ENCODE measurements at regions not wholly inside any gene's neighbourhood (a gene's known extent, or its start where the extent isn't known, plus 50 kb on each side); places are given as distances from the start of the nearest gene placed in this dataset.
A peak's percentile ranks its signal among the peaks of the same experiment; 100 is the strongest.

DNA sequence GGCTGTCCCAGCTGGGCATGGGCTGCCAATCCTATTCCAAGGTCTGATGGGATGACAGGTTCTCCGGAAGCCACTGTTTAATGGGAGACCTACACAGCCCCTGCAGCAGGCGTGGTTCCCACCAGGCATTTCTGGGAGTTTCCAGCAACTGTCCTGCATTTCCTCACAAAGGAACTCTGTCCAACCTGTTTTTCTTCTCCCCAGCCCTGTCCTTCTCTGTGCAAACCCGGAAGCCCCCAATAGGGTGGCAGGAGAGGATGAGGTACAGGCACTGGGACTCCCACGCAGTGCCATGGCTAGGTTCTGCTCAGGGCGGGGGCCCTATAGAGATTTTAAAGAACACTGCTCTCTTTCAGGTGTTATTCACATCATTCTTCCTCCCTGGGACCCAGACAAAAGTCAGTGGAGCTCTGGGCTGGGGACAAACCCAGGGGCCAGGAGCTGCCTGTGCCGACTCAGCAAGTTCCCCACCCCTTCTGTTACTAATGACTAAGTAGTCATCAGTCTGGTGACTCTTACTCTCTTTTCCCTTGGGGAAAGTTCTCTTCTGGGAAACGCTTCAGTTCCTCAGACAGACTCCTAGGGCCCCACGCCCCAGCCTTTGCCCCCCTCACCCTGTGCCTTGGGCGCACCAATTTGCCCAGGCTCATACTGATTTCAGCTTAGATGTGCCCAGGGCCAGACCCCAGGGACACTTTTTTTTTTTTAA, 97.7 kb downstream of the CD47 start:
- H3K4me3 Mint-ChIP-seq, result no peak overlapping the region
- H3K27ac Mint-ChIP-seq, result no peak overlapping the region
- peaks cover 0 to 3% (median 2%) of the 10 kb centered on the region in 3 donors for H3K27me3 Mint-ChIP-seq (ENCODE audit: low read depth in 3 of 3)
- DNase-seq, result no peak
- H3K4me1 Mint-ChIP-seq, result peaks cover 0 to 10% of the 10 kb centered on the region in 2 donors
- no peaks in the 10 kb centered on the region for H3K9me3 Mint-ChIP-seq
- peaks cover 0 to 5% (median 0%) of the 10 kb centered on the region in 3 donors for H3K36me3 Mint-ChIP-seq

DNA sequence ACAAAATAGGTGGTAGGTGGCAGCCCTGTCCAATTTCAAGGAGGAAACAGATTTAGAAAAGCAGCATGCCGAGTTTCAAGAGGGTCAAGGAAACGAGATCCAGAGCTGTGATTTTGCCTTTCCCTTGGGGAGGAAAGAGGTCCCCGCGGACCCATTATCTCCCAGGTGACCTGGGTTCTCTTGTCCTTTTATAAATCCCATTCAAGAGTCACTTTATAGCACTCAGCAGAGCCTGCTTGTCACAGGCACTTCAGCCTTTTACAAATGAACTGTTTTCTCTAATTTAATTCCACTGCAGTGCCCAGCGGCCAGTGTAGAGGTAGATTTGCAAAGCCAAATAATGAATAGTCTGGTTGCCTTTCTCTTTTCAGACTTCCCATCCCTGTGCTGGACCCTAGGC, 99.9 kb downstream of the CD47 start:
- H3K4me3 Mint-ChIP-seq, result no peak overlapping the region
- H3K27me3 Mint-ChIP-seq (ENCODE audit: low read depth in 3 of 3), result peaks cover 0 to 3% (median 2%) of the 10 kb centered on the region in 3 donors
- H3K9me3 Mint-ChIP-seq, result no peaks in the 10 kb centered on the region
- H3K27ac Mint-ChIP-seq, result no peak overlapping the region
- peaks cover 0 to 9% (median 0%) of the 10 kb centered on the region in 3 donors for H3K36me3 Mint-ChIP-seq
- no peak for DNase-seq
- peaks cover 12 to 18% of the 10 kb centered on the region in 2 donors for H3K4me1 Mint-ChIP-seq

DNA sequence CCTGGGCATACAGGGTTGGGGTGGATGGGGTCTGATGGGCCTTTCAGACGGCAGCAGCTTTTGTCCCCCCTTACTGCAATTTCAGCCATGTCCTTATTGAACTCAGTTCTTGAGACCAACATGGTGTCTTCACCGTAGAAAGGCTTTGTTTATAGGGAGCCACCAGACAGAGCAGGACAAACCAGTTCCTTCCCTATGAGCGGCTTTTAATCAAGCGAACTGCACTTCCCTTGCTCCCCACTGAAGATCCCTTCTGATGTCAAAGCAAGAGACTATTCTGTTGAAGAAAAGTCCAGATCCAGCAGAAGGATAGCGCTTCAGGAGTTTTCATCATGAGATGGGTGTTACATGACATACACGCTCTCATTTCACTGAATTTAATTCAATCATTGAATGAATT, 100.4 kb downstream of the CD47 start:
- Mint-ChIP-seq H3K27ac (peak overlapping the region in 1 of 6 donors; percentile 17), H3K4me1 (peaks cover 17 to 22% of the 10 kb centered on the region in 2 donors), H3K27me3 (ENCODE audit: low read depth in 3 of 3) (peaks cover 0 to 2% (median 0%) of the 10 kb centered on the region in 3 donors), H3K36me3 (peaks cover 0 to 9% (median 0%) of the 10 kb centered on the region in 3 donors), H3K9me3 (no peaks in the 10 kb centered on the region), H3K4me3 (no peak overlapping the region)
- DNase-seq, result no peak

DNA sequence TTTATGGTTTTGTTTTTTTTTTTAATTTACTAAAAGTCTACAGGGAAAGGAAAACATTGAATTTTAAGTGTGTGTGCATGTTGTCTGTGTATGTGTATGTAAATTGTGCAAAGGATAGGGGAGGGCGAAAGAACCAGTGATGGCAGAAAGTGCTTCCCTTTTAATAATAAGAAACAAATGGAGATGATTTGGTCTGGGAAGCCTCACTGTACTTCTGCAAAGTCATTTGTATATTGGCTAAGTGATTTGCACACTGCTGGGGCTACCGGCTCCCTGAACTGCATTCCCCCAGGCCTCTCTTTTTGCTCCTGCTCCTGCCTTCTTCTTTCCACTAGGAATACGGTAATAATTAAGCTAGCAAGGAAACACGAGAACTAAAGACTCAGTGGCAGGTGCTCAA, 101.2 kb downstream of the CD47 start:
- peaks cover 0 to 9% (median 0%) of the 10 kb centered on the region in 3 donors for H3K36me3 Mint-ChIP-seq
- no peak overlapping the region for H3K27ac Mint-ChIP-seq
- peaks cover 0 to 2% (median 0%) of the 10 kb centered on the region in 3 donors for H3K27me3 Mint-ChIP-seq (ENCODE audit: low read depth in 3 of 3)
- no peak for DNase-seq
- no peaks in the 10 kb centered on the region for H3K9me3 Mint-ChIP-seq
- peaks cover 23 to 25% of the 10 kb centered on the region in 2 donors for H3K4me1 Mint-ChIP-seq
- no peak overlapping the region for H3K4me3 Mint-ChIP-seq

DNA sequence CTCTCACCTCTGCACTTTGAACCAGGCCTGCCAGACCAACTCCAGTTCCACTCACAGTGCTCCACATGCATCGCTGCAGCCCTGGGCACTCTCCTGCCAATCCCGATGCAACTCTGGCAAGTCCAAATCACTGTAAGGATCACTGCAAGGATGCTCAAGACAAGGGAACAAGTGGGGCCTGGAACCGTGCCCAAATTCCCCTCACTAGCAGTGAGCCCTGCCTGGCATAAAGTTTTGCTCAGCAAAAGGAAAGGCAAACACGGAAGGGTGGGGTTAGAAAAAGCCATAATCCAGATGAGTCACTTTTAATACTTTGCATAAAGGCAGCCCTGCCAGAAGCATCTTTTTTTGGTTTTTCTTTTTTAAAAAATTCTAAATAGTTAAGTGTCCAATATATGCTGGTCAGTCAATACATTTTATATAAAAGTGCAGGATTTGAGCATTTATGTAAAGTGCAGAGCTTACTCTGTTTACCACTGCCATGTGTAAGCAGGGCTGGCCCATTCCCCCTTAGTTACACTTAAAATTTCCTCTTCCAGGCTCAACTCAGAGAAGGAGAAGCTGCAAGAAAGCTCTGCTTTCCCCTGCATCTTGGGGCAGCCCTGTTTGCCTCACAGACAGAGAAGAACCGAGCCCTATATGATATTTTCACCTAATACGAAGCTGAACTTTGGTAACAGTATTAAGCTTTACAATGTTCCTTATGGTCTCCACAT, 102.2 kb downstream of the CD47 start:
- H3K27ac Mint-ChIP-seq, result peak overlapping the region in 5 of 6 donors; percentile 34 to 89 (median 71)
- peaks cover 23 to 25% of the 10 kb centered on the region in 2 donors for H3K4me1 Mint-ChIP-seq
- no peaks in the 10 kb centered on the region for H3K27me3 Mint-ChIP-seq (ENCODE audit: low read depth in 3 of 3)
- H3K9me3 Mint-ChIP-seq, result no peaks in the 10 kb centered on the region
- peak in 1 of 3 donors; percentile 10 for DNase-seq
- H3K4me3 Mint-ChIP-seq, result peak overlapping the region; percentile 28 to 87 (median 57)
- peaks cover 0 to 4% (median 0%) of the 10 kb centered on the region in 3 donors for H3K36me3 Mint-ChIP-seq

DNA sequence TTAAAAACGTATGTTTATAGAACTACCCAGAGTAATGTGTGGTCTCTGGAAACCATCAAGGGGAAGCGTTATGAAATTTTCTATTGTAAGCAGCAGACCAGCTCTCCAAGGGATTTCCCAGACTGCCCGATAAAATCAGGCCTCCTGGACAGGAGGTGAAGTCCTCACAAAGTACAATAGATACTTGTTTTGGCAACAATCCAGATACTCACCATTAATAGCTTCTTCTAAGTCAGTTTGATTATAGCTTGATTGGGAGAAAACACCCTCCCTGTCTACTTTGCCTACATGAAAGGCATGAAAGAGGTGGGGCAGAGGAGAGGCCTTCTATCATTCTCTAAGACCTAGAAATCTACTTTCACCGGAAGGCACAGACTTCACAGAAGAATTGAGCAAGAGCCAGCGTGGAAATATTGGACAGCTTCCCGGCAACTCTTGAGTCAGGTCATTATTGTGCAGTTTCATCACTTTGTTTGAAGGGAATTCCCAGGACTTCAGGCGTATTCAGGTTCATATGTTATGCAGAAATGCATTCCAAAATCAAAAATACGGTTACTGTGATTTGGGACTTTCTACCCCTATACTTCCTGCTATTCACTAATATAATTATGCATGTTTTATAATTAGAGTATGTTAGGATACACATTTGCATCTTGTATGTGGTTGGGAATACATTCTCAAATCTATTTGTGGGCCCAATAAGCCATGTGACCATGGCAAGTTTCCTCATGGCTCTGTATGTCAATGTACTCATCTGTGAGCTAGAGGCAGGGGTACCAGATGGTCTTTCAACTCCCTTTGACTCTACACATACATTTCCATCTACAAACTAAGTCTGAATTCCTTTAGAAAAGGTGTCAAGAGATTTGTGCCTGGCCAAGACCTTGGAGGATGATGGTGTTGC, 103.5 kb downstream of the CD47 start:
- H3K36me3 Mint-ChIP-seq, result peaks cover 0 to 4% (median 0%) of the 10 kb centered on the region in 3 donors
- H3K27ac Mint-ChIP-seq, result peak overlapping the region in 3 of 6 donors; percentile 54 to 87 (median 68)
- DNase-seq, result no peak
- no peaks in the 10 kb centered on the region for H3K27me3 Mint-ChIP-seq (ENCODE audit: low read depth in 3 of 3)
- H3K4me3 Mint-ChIP-seq, result peak overlapping the region in 2 of 5 donors; percentile 47 to 53
- H3K4me1 Mint-ChIP-seq, result peaks cover 23 to 25% of the 10 kb centered on the region in 2 donors
- no peaks in the 10 kb centered on the region for H3K9me3 Mint-ChIP-seq

DNA sequence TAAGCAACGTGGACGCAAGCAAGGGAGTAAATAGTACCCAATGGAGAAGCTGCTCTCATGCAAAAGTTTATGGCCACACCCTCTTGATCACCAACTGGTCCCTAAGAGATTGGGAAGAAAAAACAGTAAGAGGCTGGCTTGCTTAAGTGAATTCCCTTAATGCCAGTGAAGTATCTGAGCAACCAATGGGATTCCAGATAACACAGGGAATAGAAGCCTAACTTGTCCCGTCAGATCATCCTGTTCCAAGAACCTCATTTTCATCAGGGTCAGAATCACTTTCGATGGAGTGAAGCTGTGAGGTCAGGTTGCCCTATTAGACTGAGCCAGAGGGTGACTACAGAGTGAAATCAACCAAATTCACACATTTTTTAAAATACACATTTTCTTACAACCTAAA, 104.3 kb downstream of the CD47 start:
- Mint-ChIP-seq H3K36me3 (peaks cover 0 to 4% (median 0%) of the 10 kb centered on the region in 3 donors), H3K4me1 (peaks cover 23 to 25% of the 10 kb centered on the region in 2 donors), H3K27ac (peak overlapping the region in 3 of 6 donors; percentile 28 to 61 (median 54)), H3K4me3 (peak overlapping the region in 2 of 5 donors; percentile 47 to 53), H3K27me3 (ENCODE audit: low read depth in 3 of 3) (peaks cover 0 to 2% (median 2%) of the 10 kb centered on the region in 3 donors), H3K9me3 (no peaks in the 10 kb centered on the region)
- no peak for DNase-seq

DNA sequence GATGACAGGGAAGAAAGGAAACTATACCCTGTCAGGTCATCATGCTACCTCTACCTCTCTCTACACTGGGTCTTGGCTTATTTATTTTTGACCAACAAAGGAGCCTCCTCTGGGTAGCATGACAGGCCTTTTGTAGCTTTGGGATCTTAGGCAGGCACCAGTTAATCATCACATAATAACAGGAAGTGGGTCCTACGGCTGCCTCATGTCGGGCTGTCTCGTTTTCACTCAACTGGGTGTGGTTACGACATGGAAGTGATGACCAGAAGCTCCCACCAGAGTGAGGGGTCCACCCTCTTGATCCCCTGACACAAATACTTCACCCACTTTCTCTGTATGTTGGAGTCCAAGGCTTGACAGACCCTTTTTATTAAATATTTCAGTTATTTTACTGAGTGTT, 105.3 kb downstream of the CD47 start:
- peaks cover 0 to 2% (median 2%) of the 10 kb centered on the region in 3 donors for H3K27me3 Mint-ChIP-seq (ENCODE audit: low read depth in 3 of 3)
- peak overlapping the region in 5 of 6 donors; percentile 11 to 84 (median 69) for H3K27ac Mint-ChIP-seq
- no peaks in the 10 kb centered on the region for H3K9me3 Mint-ChIP-seq
- H3K36me3 Mint-ChIP-seq, result peaks cover 0 to 4% (median 0%) of the 10 kb centered on the region in 3 donors
- H3K4me1 Mint-ChIP-seq, result peaks cover 23 to 25% of the 10 kb centered on the region in 2 donors
- DNase-seq, result peak; percentile 12 to 25 (median 15)
- peak overlapping the region; percentile 22 to 78 (median 62) for H3K4me3 Mint-ChIP-seq

DNA sequence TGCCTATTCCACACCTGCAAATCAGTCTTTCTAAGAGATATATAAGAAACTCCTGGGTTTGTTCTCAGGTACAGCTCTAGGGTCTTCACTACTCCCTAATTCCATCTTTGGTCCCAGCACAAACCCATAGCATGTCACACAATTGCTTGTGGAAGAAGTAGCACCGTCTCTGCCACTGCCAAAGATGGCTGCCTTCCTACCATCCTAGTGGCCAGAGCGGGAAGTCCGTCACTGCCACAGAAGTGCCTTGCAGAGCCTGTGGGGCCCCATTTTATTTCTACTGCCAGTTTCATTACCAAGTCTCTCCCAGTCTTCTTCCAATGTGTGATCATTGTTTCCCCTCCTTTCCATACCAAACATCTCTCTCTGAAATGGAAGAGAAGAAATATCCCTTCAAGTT, 107.6 kb downstream of the CD47 start:
- no peaks in the 10 kb centered on the region for H3K9me3 Mint-ChIP-seq
- peaks cover 0 to 4% (median 0%) of the 10 kb centered on the region in 3 donors for H3K36me3 Mint-ChIP-seq
- H3K27ac Mint-ChIP-seq, result peak overlapping the region in 1 of 6 donors; percentile 18
- peaks cover 0 to 2% (median 2%) of the 10 kb centered on the region in 3 donors for H3K27me3 Mint-ChIP-seq (ENCODE audit: low read depth in 3 of 3)
- H3K4me1 Mint-ChIP-seq, result peaks cover 24 to 31% of the 10 kb centered on the region in 2 donors
- no peak for DNase-seq
- H3K4me3 Mint-ChIP-seq, result no peak overlapping the region

DNA sequence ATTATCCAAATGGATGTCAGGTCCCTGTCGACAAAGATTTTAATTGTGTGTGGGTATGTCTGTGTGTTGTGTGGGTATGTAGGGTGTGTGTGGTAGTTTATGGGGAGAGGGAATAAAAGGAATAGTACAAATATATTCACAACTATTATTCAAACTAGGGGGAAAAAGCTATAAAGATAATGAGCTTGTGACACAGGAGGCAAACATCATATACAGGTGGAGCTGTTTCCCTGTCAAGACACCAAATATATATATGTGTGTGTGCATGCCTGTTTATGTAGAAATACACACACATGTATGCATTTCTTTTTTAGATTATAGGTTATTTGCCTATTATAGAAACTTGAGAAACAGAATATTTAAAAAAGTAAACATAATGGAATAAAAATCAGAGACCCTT, 108.7 kb downstream of the CD47 start:
- Mint-ChIP-seq H3K27me3 (ENCODE audit: low read depth in 3 of 3) (peaks cover 0 to 2% (median 2%) of the 10 kb centered on the region in 3 donors), H3K9me3 (no peaks in the 10 kb centered on the region), H3K36me3 (peaks cover 0 to 4% (median 0%) of the 10 kb centered on the region in 3 donors), H3K27ac (no peak overlapping the region), H3K4me1 (peaks cover 27 to 37% of the 10 kb centered on the region in 2 donors), H3K4me3 (no peak overlapping the region)
- DNase-seq, result no peak

DNA sequence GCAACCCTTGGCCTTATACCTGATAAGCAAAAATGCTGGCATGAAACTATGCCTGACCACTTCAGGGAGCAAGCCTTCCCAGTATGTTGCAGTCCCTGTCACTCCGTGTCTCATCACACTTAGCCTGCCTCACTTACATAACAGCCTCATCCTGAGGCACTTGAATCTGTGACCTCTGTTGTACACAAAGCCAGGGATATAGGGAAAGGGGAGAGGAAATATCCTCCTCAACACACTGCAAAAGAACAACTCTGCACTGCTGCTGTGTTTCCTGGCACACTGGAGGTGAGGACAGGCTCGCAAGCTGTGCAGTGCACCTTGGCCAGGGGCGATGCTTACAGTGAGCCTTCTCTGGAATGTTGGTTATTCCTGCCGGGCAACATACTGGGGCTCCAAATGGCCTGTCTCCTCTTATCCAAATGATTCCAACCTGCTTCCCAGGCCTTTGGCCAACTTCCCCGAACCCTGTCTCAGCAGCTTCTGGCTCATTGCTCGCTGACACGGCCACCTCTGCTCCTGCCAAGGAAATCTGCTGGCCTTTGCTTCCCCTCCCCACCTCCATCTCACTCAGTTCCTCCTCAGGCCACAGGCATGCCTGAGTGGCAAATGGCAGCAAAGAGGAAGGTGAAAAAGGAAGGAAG, 109.2 kb downstream of the CD47 start:
- Mint-ChIP-seq H3K4me1 (peaks cover 31 to 37% of the 10 kb centered on the region in 2 donors), H3K4me3 (no peak overlapping the region), H3K9me3 (no peaks in the 10 kb centered on the region), H3K36me3 (no peaks in the 10 kb centered on the region), H3K27me3 (ENCODE audit: low read depth in 3 of 3) (peaks cover 0 to 2% (median 2%) of the 10 kb centered on the region in 3 donors), H3K27ac (peak overlapping the region in 1 of 6 donors; percentile 23)
- no peak for DNase-seq

DNA sequence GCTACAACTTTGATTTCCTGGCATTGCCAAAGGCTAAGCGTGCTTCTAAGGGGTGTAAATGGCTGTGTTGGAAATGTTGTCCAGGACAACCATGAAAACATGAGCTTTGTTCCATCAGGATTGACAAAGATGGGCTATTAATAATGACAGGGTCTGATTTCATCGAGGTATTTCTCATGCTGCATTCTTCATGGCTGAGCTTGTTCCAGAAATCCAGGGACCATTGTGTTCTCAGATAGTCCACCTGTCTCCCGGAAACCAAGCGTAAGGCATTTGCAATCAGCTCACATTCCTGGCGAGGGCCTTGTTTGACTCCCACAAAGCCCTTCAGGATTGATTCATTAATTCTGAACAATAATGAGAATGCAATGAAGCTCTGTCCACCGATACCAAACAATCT, 111.3 kb downstream of the CD47 start:
- Mint-ChIP-seq H3K27ac (peak overlapping the region in 1 of 6 donors; percentile 7), H3K4me3 (no peak overlapping the region), H3K9me3 (peaks cover 0 to 3% (median 0%) of the 10 kb centered on the region in 6 donors), H3K4me1 (peaks cover 37 to 40% of the 10 kb centered on the region in 2 donors), H3K27me3 (ENCODE audit: low read depth in 3 of 3) (peaks cover 0 to 2% (median 2%) of the 10 kb centered on the region in 3 donors), H3K36me3 (no peaks in the 10 kb centered on the region)
- no peak for DNase-seq

All from immature natural killer cell (primary cell).